Stimulated activated CD8-positive, alpha-beta memory T cell treated with anti-CD3 and anti-CD28 coated beads, Interleukin-2, amount 100 ng/mL, for 1 hour (primary cell): ENCODE measurements at regions not wholly inside any gene's neighbourhood (a gene's known extent, or its start where the extent isn't known, plus 50 kb on each side); places are given as distances from the start of the nearest gene placed in this dataset.
"Not testable (repeated sequence)": the region's sequence is repeated elsewhere in the genome, so short reads cannot be mapped to it uniquely, and the experiment has no call there.

ENCODE experiments used
- DNase-seq, 2 donors: peaks; one replicate each; pipeline ENCODE4 v3.0.0-alpha.2; 2020; ENCODE audit warnings: low read depth in 2 of 2

DNA sequence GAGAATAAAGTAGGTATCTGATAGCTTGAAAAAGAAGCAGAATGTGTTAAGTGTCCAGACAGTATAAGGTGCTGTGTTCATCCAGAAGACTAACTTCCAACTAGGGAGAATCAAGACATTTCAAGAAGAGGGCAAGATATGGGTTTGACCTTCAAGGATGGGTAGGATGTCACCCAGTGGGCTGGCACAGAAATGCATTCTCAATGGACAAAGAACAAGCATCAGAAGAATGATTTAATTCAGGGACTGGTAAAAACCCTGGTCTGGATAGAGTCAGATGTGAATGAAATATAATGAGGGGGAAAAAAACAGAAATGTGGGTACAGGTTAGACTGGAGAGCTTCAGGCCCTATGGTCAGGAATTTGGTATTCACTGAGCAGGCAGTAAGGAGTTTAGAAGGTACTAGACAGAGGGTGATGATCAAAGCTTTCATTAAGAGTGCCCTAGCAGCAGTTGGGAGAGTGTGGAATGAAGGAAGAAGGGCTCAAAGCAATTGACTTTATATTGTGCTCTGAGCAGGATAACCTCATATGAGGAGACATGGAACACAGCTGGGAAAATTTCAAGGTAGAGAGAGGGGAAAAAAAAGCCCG lies 180.7 kb upstream of the ANK3 start:
- no peak for DNase-seq

DNA sequence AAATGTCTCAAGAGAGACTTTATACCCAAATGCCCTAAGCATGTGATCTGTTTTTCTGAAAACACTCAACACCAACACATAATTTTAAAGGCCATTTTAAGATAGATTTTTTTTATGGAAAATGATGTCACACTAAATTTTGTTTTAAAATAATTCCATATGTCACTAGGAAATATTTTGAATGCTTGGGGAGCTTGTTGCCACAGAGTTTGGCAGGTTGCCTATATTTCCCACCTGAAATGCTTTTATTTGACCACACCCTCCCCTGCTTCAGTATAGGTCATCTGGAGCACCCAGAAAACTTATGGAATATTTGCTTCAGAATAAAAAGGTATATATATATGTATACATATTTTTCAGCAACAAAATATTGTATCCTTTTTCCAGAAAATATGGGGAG lies 180.0 kb upstream of the ANK3 start:
- no peak for DNase-seq

DNA sequence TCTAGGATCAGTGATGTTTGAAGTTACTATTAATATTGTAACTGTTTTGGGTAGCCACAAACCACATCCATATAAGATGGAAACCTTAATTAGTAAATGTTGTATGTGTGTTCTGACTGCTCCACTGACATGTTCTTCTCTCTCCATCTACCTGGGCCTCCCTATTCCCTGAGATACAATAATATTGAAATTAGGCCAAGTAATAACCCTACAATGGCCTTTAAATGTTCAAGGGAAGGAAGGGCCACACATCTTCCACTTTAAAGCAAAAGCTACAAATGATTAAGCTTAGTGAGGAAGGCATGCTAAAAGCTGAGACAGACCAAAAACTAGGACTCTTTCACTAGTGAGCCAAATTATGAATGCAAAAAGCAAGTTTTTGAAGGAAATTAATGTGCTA lies 176.4 kb upstream of the ANK3 start:
- no peak for DNase-seq

DNA sequence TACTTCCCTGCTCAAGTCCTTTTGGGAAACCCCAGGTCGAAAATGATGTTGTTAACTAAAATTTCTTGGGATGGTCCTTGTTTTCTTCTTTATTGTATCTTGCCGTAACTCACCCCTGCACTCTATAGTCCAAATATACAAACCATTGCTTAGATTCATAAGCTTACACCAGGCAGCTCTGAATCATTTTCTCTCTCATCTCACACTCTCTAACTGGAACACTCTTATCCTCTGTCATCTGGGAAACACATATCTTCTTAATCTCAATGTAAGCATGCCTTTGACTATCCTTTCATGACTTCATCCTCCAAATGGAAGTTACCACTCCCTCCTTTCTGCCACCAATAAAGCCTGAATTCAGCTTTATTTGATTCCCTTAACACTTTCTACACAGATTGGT lies 175.8 kb upstream of the ANK3 start:
- no peak for DNase-seq

DNA sequence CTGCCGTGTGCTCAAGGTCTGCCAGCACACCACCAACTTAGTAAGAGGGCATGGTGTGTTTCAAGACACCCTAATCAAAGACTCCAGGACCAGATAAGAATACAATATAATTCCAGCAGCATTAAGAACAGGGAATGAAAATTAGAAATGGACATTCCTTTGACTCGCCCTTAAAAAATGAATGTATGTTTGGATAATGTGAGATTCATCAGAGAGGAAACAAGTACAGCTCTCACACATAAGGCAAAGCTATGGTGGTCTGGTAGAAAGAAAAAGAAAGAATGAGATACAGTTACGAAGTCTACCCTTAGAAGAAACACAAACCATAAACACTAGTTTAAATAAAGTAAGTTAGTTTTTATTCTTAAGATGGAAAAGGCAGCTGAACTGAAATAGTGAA lies 174.8 kb upstream of the ANK3 start:
- DNase-seq, result no peak

DNA sequence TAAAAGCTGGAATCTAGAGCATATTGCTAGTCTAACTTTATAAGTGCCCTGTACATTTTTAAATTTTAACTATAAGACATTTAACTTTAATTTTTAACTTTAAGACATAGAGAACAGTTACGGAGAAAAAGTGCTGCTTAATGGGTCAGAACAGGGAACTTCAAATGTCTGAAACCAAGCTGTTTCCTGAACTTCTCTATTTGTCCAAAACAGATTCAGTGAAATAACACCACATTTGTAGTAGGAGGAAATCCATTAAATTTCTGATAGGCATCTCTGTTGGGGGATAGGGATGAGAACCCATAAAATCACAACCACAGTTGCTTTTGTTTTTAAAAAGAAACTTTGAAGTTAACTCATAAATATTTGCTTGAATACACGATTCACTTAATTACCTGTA lies 170.8 kb upstream of the ANK3 start:
- no peak for DNase-seq

DNA sequence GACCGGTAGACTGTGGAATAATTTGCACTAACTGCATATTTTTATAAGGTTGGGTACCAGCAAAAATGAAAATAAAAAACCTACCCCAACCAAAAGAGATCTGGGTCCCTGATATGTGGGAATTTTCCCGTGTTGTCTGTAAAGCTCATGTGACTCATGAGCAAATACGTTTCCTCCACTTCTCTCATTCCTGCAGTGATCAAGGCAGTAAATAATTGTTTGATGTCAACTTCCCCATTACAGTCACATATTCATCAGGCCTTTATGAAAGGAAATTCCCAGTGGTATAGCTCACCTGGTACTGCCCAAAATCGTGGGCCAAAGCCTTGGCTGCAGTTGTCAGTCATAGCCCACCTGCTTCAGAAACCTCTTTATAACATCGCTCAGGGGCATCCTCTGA lies 166.0 kb upstream of the ANK3 start:
- DNase-seq, result no peak

DNA sequence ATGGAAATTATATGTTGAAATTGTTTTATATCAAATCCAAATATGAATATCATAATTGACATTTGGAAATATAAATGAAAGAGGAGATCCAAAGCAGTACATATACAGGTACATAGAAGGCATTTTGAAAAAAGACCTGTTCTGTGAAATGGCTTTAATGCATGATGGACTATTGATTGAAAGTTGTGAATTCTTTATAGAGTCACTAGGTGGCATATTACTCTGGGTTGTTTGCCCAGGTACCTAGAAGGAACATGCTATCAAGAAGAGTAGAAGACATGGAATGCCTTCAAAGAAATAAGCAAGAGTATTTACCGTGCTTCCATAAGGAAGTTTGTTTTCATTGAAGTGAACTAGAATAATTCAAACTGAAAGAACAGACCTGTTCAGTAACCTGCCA lies 160.0 kb upstream of the ANK3 start:
- no peak for DNase-seq

DNA sequence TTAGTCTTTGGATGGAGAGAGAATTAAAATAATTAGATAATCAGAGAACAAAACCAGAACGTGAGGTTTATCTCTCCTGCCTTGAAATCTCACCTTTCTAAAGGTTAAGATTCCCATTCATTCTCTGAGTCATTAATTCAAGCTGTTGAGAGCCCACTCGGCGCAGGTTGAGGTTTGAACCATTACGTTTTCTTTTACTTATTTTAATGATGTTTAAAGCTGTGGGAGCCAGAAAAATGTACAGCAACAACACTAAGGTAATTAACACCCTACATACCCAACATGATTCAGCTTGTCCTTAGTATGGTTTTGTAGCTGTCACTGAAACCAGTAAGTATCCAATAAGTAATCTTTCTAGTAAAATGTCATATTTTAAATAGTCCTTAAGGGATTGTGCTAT lies 153.0 kb upstream of the ANK3 start:
- DNase-seq, result no peak

DNA sequence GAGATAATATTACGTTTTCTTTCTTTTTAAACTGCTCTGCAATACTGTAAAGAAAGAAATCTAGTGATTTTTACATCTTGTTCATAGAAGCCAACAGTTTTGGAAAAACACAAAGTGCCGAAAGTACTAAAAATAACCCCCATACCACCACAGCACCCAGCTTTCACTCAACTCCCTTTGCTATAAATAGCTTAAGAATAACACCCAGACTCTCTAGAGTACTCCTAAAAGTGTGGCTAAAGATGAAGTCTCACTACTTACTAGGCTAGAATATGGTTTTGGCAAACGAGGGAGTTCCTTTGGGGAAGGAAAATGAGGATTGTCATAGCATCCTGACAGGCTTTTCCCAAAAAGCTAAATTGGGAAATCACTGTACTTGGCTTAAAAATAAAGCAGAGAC lies 151.8 kb upstream of the ANK3 start:
- no peak for DNase-seq

DNA sequence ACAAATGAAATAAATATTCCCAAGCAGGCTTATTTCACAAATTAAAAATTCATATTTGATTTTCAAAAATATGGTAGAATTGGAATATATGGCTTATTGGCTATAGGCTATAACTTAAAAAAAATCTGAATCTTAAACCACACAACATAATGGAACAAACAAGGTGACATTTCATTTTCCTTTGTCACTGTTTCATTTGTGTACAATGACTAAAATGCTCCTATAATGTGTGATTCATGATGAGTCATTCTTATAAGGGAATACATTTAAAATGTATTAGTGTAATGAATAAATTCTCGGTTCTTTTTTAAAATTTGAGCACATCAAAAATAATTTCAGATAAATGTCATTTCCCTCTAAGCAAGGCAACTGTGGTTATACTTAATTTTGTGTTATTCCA lies 148.0 kb upstream of the ANK3 start:
- DNase-seq, result no peak

DNA sequence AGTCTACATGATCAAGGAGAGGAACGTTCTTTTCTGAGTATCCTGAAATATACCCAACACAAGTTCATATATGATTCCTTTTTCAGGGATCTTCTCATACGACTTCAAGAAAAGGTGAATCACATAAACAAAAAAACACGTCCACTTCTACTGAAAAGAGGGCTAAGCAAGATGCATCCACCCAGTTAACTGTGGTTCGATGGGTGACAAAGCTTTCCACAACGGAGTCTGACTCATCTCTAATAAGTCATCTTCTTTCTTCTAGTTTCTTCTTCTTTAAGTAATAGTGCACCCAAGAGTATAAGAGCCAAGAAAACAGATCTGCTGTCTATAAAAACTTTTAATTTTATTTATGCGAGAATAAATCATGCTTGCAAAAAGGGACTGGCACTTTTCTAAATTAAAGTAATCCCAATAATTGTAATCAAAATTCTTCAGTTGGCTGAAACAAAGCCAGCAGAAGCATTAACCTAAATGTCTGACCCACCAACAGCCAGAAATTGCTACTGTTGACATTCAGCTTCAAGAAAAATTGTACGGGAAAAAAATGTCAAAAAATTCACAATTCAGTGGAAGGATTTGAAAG lies 146.9 kb upstream of the ANK3 start:
- DNase-seq, result no peak

DNA sequence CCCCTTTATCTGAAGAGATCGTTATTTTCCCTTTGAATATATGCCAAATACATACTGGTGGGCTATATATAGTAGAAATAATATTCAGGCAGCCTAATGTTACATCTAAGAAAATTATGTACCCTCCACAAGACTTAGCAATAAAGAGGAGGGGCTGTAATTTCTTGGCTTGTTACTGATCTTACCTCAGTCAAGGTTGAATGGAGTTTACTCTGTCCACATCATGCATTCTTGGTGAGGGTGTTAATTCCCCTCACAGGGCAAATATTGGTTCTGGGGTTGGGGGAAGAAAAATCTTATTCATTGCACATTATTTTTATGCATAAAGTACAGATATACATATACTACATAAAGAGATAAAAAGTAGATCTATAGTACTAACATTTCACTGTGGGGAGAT lies 145.8 kb upstream of the ANK3 start:
- no peak for DNase-seq

DNA sequence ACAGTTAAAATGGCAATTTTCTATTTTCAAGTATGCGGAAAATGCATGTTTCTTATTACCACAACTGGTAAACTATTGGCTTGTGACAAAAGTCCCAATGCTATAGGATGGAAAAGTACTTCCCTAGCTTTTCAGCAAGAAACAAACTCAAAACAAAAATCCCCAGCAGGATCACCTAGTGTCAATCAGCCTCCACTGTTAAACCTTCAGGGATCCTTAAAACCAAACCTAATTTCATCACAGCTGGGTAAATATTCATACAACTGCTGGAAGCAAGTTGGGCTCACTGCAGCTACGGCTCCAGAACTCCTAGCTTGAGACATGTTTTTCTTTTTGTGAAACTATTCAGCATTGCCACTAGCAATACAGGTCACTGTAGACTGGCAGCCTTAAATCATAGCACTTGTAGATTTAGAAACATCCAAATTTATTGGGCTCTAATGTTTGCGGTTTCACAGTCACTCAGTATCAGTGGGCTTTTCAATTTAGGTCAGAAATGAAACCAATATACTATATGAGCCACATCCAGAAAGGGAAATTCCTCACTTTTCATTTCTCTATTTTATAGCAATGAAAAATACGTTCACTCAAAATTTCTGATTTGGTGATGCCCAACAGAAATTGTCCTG lies 145.2 kb upstream of the ANK3 start:
- DNase-seq, result no peak

DNA sequence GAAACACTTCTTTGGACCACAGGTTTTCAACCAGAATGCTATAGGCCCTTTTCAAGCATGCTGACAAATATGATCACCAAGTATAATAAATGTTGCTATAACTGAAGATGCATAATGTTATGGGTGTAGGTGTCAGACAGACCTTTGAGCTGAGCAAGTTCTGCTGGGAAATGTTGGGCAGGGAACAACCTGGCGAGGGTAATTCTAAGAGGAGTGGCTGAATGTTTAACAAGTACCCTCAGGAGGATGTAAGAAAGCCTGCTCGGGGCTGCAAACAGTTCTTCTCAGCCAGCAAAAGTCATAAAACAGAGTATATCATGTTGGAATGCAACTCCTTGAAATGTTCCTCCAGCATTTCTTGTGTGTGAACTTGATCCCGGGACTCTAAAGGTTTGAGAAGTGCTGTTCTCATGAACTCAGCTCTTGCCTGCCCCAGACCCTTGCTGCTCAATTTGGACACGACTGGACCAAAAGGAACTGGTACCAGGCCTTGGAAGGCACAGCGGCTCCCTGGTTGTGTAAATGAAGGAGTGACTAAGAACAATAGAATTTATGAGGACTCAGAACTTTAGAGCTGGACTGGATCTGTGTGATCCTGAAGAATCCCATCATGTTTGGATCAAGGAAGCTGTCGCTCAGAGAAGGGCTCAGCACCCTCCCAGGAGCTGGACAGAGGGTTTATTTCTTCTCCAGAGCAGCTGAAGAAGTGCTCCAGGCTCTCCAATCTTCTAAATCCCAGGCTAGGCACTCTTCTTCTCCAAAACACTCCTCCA lies 143.2 kb upstream of the ANK3 start:
- DNase-seq, result no peak

DNA sequence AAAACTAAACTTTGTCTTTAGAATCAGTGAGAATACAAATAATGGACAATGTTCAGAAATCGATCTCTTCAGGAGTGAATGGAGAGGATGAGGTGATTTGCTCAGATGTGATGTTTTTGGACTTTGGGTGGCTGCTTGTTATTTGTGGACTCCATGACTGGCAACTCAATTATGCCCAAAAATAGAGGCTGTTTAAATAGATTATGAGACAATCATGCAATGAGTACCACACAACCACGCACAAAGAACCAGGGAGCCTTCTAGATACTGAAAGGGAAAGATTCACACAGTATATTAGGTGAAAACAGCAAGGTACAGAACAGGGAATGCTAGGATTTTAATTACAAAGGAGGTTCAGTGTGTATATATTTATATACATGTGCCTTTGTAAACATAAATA lies 141.3 kb upstream of the ANK3 start:
- no peak for DNase-seq

DNA sequence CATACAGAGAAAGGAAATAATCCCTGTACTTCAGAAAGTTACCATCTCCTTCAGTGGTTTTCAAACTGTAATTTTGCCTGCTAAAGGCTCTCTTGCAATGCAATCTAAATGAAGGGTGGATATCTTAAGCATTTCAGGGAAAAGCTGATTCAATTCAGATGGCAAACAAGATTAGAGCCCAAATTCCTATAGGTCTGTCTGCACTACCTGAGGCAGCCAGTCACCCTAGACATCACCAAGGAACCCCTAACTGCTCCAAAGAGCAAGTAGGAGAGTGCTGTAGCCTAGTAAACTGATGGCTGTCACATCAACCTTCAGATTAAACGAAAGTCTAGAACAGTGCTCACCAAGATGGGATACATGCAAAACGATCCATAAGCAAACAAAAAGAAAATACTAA lies 138.0 kb upstream of the ANK3 start:
- no peak for DNase-seq

DNA sequence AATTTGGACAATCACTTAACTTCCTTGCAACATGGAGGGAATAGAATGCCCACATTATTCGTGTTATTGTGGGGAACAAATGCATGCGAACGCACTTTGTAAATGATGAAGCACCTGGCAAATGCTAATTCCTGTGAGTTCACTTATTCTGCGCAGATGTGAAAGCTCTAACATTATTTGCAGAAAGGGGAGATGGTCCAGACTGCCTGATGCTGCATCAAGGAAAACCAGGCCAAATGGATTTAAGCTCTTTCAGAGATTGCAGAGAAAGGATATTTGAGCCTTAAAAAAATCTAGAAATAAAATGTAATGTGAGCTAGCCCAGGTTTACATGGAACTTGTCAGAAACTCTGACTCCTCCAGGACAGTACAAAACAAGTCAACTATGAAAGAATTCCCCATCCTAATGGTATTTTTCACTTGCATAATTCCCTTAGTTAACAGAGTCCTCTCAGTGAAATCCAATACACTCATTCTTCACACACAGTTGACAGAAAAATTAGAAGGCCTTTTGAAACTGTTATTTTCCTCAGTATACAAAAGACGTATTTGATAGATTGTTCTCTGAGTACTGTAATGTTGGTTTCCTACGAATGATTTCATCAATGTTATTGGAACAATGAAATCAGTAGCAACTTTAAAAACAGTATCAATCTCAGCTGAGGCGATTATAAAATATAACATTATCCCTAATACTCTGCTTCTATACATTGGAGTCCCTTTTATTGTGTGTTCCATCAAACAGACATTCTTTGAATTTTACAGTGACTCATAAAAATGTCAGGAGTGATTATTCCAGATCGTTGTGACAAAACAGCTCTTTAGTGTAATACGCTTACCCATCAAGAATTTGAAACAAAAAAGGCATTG lies 136.3 kb upstream of the ANK3 start:
- DNase-seq, result no peak

DNA sequence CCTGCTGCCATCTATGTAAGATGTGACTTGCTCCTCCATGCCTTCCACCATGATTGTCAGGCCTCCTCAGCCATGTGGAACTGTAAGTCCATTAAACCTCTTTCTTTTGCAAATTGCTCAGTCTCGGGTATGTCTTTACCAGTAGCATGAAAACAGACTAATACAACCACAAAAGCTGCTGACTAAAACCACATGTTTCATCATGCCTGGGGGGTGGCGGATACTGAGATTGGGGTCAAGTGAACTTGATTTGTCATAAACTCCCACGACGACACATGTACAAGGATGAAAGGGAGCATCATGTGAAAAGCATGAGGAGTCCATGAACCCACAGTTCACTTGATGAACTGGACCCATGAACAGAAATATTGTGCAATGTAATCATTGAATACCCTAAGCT lies 134.9 kb upstream of the ANK3 start:
- no peak for DNase-seq

DNA sequence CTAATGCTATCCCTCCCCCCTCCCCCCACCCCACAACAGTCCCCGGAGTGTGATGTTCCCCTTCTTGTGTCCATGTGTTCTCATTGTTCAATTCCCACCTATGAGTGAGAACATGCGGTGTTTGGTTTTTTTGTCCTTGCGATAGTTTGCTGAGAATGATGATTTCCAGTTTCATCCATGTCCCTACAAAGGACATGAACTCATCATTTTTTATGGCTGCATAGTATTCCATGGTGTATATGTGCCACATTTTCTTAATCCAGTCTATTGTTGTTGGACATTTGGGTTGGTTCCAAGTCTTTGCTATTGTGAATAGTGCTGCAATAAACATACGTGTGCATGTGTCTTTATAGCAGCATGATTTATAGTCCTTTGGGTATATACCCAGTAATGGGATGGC lies 133.7 kb upstream of the ANK3 start:
- DNase-seq, result not testable (repeated sequence)

DNA sequence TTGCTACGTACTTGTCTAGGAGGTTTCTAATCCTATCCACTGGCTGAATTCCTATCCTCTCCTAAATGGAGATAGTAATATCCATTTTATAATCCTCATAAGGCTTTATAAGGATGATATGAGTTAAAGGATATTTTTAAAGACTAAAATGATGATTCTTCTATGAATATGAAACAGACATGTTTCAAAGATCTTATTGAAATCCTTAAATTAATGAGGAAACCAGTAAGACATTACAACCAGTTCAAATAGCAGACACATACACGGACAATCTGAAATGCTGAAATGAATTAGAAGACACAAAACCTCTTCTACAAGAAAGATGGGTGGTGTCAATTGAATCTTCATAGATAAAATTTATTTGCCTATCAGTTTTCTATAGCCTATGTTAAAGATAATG lies 132.9 kb upstream of the ANK3 start:
- no peak for DNase-seq

DNA sequence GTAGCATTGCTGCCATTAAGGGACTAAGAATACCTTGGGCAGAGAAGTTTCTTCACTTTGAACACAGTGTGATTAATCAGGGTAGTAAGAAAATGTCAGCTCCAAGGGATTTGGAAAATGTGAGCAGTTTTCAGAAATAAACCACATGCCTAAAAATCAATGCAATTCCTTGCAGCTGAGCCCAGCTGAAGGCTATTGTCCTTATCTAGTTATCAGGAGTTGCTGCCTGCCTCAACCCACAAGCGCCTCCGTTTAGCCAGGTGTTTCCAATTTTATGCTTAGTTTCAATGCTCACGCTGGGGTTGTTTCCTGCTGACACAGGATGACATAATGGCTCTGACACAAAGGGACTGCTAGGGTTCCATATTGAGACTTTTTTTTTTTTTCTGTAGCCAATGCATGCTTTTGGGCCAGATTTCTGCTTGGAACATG lies 132.3 kb upstream of the ANK3 start:
- no peak for DNase-seq
